Epithelial cell of proximal tubule (primary cell): ENCODE measurements at regions not wholly inside any gene's neighbourhood (a gene's known extent, or its start where the extent isn't known, plus 50 kb on each side); places are given as distances from the start of the nearest gene placed in this dataset.

Source experiments
- DNase-seq: peaks from one replicate; pipeline ENCODE4 v3.0.0-alpha.2; 2011; ENCODE audit warnings: low read depth
- H3K4me3 ChIP-seq: 2 replicates; pipeline ENCODE4 v1.5.1; 2011; ENCODE audit warnings: low read depth, mild to moderate bottlenecking, low read length
- CTCF ChIP-seq: conservative IDR thresholded peaks from 2 replicates; pipeline ENCODE4 v1.5.1; 2012; ENCODE audit warnings: low read depth, mild to moderate bottlenecking, low read length

DNA sequence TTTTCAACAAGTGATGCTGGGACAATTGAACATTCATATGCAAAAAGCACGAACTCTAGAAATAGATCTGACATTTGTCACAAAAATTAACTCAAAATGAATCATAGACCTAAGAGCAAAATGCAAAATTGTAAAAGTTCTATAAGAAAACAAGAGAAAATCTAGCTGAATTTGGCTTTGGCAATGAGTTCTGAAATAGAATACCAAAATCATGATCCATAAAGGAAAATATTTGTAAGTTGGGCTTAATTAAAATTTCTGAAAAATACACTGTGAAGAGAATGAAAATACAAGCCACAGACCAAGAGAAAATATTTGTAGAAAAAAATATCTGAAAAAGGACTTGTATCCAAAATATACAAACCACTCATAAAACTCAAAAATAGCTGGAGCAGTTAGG lies 698.8 kb upstream of the CELF2 start:
- H3K4me3 ChIP-seq = no peak overlapping the region
- TF ChIP-seq CTCF = no peak
- no peak for DNase-seq

DNA sequence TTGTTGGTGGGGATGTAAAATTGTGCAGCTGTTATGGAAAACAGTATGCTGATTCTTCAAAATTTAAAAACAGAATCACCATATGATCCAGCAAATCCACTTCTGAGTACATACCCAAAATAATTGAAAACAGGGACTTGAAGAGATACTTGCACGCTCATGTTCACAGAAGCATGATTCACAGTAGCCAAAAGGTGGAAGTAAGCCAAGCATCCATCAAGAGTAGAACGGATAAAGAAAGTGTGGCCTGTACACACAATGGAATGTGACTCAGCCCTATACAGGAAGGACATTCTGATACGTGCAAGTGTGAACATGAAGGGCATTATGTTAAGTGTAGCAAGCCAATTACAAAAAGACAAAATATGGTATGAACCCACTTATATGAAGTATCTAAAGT lies 696.7 kb upstream of the CELF2 start:
- no peak overlapping the region for H3K4me3 ChIP-seq
- no peak for DNase-seq
- no peak for TF ChIP-seq CTCF

DNA sequence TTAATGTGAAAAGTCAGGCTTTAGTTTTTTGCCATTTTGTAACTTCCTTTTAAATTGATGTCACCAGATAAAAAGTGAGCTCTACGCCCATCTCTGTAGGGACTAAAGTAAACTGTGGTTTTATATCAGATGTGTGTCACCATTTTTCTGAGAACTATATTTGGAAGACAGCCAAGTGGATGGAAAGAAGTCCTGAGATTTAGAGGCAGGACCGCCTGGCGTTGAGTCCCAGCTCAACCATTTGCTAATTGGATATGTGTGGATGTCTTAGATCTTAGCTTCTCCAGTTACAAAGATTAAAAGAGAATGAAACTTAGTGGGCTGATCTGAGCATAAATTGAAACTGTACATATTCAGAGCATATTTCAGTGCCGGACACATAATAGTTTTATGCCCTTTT lies 691.6 kb upstream of the CELF2 start:
- no peak for TF ChIP-seq CTCF
- DNase-seq = no peak
- no peak overlapping the region for H3K4me3 ChIP-seq

GRCh38 chr10:10327934-10328333 lies 689.7 kb upstream of the CELF2 start:
- TF ChIP-seq CTCF = no peak
- no peak for DNase-seq
- no peak overlapping the region for H3K4me3 ChIP-seq

DNA sequence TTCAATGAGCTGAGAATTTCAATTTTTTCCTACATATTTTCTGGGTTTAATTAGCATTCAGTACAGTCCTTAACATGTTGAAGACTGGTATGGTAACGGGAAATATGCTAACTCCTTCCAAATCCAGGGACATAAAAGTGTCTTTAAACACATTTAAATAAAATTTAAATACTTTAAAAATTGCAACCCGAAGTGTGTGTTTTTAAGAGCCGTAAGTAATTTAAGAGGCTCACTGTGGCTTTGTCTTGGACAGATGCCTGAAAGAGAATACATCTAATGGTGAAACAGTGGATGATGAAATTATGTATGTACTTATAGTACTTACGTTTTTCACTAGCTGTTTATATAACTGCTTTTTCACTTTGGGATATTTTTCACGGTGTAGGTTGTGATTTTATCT lies 687.3 kb upstream of the CELF2 start:
- H3K4me3 ChIP-seq = no peak overlapping the region
- no peak for DNase-seq
- TF ChIP-seq CTCF = no peak

DNA sequence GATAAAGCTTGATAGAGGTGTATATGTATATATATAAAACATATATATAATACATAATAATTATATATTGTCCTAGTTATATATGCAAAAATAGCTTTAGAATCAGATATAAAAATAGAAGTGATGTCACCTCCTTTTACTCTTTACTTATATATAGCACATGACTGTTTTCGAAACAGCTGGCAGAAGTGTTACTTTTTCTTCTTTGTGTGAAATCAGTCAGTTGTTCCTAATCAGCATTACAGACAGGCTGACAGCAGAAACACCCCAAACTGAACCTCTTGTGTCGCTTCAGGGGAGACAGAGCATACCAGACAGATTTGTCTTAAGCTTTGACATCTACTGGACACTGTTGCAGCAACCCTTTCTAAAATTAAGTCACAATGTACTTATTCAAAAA lies 684.9 kb upstream of the CELF2 start:
- no peak for DNase-seq
- no peak for TF ChIP-seq CTCF
- no peak overlapping the region for H3K4me3 ChIP-seq

DNA sequence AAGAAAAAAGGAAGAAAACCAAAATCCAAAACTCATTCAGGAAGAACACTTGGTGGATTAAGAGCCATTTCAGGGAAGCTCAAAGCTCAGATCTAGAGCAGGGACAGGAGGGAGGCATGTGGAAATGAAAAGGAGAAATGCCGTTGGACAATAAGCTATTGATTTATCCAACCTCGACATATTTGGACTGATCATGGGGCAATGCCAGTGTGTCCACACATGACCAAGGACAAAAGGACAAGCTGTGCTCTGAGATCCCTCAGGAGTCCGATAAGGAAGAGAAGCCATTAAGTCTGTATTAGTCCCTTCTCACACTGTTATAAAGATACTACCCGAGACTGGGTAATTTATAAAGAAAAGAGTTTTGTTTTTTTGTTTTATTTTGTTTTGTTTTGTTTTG lies 684.0 kb upstream of the CELF2 start:
- no peak for DNase-seq
- TF ChIP-seq CTCF = no peak
- no peak overlapping the region for H3K4me3 ChIP-seq
